ENCODE measurements at regions not wholly inside any gene's neighbourhood (a gene's known extent, or its start where the extent isn't known, plus 50 kb on each side); places are given as distances from the start of the nearest gene placed in this dataset.

- TF ChIP-seq ZFX (IDR thresholded peaks at IDR 0.05; ENCODE audit: borderline replicate concordance) (no peak), CTCF (IDR thresholded peaks at IDR 0.05) (no peak)
- H3K27ac ChIP-seq: no peak overlapping the region
Measured at GRCh38 chr2:150374492-150374891, 113.0 kb downstream of the RND3 start.

GRCh38 chr2:150373374-150373773, 114.1 kb downstream of the RND3 start:
- H3K27ac ChIP-seq: no peak overlapping the region
- TF ChIP-seq ZFX (IDR thresholded peaks at IDR 0.05; ENCODE audit: borderline replicate concordance) (no peak), CTCF (IDR thresholded peaks at IDR 0.05) (no peak)

GRCh38 chr2:150371044-150371818, 116.2 kb downstream of the RND3 start:
- TF ChIP-seq CTCF (IDR thresholded peaks at IDR 0.05) (no peak), ZFX (IDR thresholded peaks at IDR 0.05; ENCODE audit: borderline replicate concordance) (no peak)
- no peak overlapping the region for H3K27ac ChIP-seq

GRCh38 chr2:150370561-150370960, 116.9 kb downstream of the RND3 start:
- no peak for TF ChIP-seq ZFX (IDR thresholded peaks at IDR 0.05; ENCODE audit: borderline replicate concordance)
- TF ChIP-seq CTCF (IDR thresholded peaks at IDR 0.05): no peak
- no peak overlapping the region for H3K27ac ChIP-seq

GRCh38 chr2:150369862-150370261, 117.6 kb downstream of the RND3 start:
- TF ChIP-seq ZFX (IDR thresholded peaks at IDR 0.05; ENCODE audit: borderline replicate concordance) (no peak), CTCF (IDR thresholded peaks at IDR 0.05) (no peak)
- H3K27ac ChIP-seq: no peak overlapping the region

GRCh38 chr2:150358468-150358807, 129.0 kb downstream of the RND3 start:
- no peak overlapping the region for H3K27ac ChIP-seq
- TF ChIP-seq ZFX (IDR thresholded peaks at IDR 0.05; ENCODE audit: borderline replicate concordance): no peak
- no peak for TF ChIP-seq CTCF (IDR thresholded peaks at IDR 0.05)

- H3K27ac ChIP-seq: no peak overlapping the region
- TF ChIP-seq CTCF (IDR thresholded peaks at IDR 0.05): no peak
- TF ChIP-seq ZFX (IDR thresholded peaks at IDR 0.05; ENCODE audit: borderline replicate concordance): no peak
Measured at GRCh38 chr2:150357770-150358467, 129.5 kb downstream of the RND3 start.
